ENCODE measurements at regions not wholly inside any gene's neighbourhood (a gene's known extent, or its start where the extent isn't known, plus 50 kb on each side); places are given as distances from the start of the nearest gene placed in this dataset.

DNA sequence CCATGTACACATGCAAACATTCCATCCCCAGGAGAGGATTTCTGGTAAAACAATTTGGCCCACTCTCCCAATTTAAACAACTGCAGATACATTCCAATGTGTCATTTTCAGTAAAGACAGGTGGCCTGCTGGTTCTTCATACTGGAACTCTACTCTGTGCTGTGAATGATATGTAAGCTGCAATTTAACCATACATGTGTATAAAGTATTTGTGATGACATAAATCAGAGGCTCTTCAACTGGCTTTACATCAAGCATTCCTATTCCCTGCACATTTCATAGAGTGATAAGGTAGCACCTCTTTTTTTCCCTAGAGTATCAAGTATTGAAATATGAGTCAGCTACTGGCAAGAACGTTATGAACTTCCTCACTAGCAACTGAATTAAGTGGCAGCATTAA is 649.5 kb upstream of the ADGRL2 start:
- TF ChIP-seq, protein P1, sequence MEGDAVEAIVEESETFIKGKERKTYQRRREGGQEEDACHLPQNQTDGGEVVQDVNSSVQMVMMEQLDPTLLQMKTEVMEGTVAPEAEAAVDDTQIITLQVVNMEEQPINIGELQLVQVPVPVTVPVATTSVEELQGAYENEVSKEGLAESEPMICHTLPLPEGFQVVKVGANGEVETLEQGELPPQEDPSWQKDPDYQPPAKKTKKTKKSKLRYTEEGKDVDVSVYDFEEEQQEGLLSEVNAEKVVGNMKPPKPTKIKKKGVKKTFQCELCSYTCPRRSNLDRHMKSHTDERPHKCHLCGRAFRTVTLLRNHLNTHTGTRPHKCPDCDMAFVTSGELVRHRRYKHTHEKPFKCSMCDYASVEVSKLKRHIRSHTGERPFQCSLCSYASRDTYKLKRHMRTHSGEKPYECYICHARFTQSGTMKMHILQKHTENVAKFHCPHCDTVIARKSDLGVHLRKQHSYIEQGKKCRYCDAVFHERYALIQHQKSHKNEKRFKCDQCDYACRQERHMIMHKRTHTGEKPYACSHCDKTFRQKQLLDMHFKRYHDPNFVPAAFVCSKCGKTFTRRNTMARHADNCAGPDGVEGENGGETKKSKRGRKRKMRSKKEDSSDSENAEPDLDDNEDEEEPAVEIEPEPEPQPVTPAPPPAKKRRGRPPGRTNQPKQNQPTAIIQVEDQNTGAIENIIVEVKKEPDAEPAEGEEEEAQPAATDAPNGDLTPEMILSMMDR (IDR thresholded peaks at IDR 0.05), result no peak
- DNase-seq (no peak), ATAC-seq (no peak)
- intact Hi-C loops (cut with DNase I), result loop anchor here in 1 of 10 donors (5.0 kb wide), 1 partner anchor 69 kb away; no protein-coding TSS in a partner anchor
- Histone ChIP-seq H3K27me3 (no peaks in the 10 kb centered on the region), H3K4me3 (no peak overlapping the region), H3K27ac (no peak overlapping the region), H3K9me3 (no peaks in the 10 kb centered on the region), H3K4me1 (peaks cover 0 to 6% (median 0%) of the 10 kb centered on the region in 9 donors), H3K36me3 (no peaks in the 10 kb centered on the region)
- 0 to 17% methylated on average over 1 of the region's 1 CpG for WGBS, 2 donors

DNA sequence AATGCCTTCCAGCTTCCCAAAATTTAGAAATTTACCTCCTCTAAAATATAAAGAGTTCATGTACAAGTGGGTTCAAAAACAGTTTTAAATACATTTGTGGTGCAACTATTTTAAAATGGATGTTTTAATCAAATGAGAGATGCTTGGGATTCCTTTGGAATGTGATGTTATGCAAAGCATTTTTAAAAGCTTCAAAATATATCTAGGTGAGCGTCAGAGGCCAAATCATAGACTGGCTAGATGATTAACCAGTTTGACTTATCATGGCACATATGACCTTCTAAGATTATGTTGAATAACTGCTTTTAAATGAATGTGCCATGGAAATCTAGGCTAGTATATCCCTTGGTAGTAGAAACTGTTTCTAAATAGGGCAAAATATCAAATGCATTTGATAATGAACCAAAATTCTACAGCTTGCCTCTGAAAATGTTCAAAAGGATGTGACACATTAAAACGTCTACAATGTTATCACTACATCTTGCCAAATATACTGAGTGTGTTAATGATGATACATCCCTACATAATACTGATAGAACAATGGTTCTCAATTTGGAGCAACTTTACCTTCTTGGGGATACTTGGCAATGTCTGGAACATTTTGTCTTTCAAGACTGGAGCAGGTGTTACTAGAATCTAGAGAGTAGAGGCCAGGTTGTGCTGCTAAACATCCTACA is 650.9 kb upstream of the ADGRL2 start:
- intact Hi-C loops (cut with DNase I), result loop anchor here in 1 of 10 donors (5.0 kb wide), 1 partner anchor 67 kb away; no protein-coding TSS in a partner anchor
- TF ChIP-seq, protein P1 (IDR thresholded peaks at IDR 0.05), result no peak
- Histone ChIP-seq H3K4me1 (peaks cover 0 to 6% (median 0%) of the 10 kb centered on the region in 9 donors), H3K27me3 (no peaks in the 10 kb centered on the region), H3K36me3 (no peaks in the 10 kb centered on the region), H3K27ac (no peak overlapping the region), H3K9me3 (no peaks in the 10 kb centered on the region), H3K4me3 (no peak overlapping the region)
- DNase-seq (no peak), ATAC-seq (no peak)
- 54 to 63% methylated on average over 2 of the region's 2 CpGs for whole genome bisulfite sequencing, 2 donors

DNA sequence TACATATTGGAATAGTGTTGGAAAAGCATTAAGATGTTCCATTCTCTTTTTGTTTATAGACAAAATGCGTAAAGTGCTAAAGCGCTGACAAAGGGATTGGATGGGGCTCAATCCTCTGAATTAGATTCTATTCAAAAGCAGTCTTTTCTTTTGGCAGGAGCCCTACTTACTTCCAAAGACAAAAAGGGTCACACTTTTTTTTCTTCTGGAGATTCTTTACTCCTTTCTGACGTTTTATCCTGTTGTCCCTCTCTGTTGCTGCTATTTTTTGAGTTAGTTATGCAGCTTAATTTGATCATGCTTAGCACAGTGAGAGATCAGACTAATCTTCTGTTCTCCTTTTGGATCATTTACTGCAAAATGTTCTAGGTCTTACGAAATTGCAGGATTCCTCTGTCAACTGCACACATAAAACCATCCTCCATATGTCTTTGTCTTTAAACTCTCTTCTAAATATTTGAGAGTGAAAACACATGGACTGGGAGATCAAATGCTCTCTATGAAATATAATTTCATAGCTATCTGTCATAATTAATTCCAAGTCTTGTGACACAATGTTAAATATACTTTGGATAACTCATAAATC is 656.4 kb upstream of the ADGRL2 start:
- intact Hi-C loops (cut with DNase I), result no loop called here
- H3K9me3 ChIP-seq, result no peaks in the 10 kb centered on the region
- no peaks in the 10 kb centered on the region for H3K27me3 ChIP-seq
- 65 to 72% methylated on average over 4 of the region's 4 CpGs for WGBS, 2 donors
- no peak for DNase-seq
- ATAC-seq, result no peak
- no peak overlapping the region for H3K27ac ChIP-seq
- H3K4me1 ChIP-seq, result no peaks in the 10 kb centered on the region
- H3K4me3 ChIP-seq, result no peak overlapping the region
- no peaks in the 10 kb centered on the region for H3K36me3 ChIP-seq
- TF ChIP-seq, protein P1 (IDR thresholded peaks at IDR 0.05), result no peak

DNA sequence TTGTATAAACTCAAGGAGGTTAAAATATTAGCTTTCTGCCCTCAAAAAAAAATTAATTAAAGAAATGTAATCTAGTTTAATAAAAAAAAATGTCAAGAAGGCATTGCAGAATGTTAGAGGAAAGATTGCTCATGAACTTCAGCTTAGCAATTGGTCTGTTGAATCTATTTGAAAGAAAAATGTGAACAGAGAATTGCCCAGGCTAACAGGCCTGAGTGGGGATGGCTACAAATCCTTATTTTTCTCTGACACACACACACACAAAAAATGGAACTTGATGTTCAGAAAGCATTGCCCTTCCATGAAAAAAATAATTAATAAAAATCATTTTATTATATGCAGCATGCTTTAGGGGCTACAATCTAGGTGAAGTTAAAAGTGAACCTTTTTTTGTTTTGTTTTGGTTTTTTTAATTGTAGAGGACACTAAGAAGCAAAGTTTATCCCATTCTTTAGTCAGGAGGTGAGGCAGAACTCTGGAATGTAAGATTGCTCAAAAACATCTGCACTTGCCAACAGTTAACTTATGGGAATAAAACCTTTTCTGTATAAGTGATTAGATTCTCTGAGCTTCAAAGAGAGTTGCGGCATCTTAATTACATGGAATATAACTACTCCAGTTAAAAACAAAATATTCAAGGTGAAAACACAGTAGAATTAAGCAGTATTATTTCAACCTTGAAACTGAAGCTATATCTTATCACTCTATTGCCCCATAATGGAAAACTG is 658.5 kb upstream of the ADGRL2 start:
- Histone ChIP-seq H3K4me3 (no peak overlapping the region), H3K4me1 (no peaks in the 10 kb centered on the region), H3K36me3 (no peaks in the 10 kb centered on the region), H3K27ac (no peak overlapping the region), H3K27me3 (peaks cover 0 to 3% (median 0%) of the 10 kb centered on the region in 7 donors), H3K9me3 (no peaks in the 10 kb centered on the region)
- ATAC-seq, result no peak
- 76 to 93% methylated on average over 1 of the region's 1 CpG for whole genome bisulfite sequencing, 2 donors
- intact Hi-C loops (cut with DNase I), result no loop called here
- no peak for DNase-seq
- TF ChIP-seq, protein P1 (IDR thresholded peaks at IDR 0.05), result no peak
